ENCODE measurements at regions not wholly inside any gene's neighbourhood (a gene's known extent, or its start where the extent isn't known, plus 50 kb on each side); places are given as distances from the start of the nearest gene placed in this dataset.

- no peaks in the 10 kb centered on the region for H3K4me1 Mint-ChIP-seq (ENCODE audit: unreplicated experiment)
- no peaks in the 10 kb centered on the region for H3K9me3 Mint-ChIP-seq (ENCODE audit: unreplicated experiment)
- no peak overlapping the region for H3K4me3 Mint-ChIP-seq (ENCODE audit: unreplicated experiment)
- H3K27me3 Mint-ChIP-seq (ENCODE audit: unreplicated experiment): peaks cover 9% of the 10 kb centered on the region
- DNase-seq (ENCODE audit: extremely low spot score, unreplicated experiment): no peak
- TF ChIP-seq CTCF (IDR thresholded peaks at IDR 0.05): no peak
- no peaks in the 10 kb centered on the region for H3K36me3 Mint-ChIP-seq (ENCODE audit: unreplicated experiment)
- H3K27ac Mint-ChIP-seq (ENCODE audit: unreplicated experiment): no peak overlapping the region
Observed at GRCh38 chrX:14079891-14080430, 50.3 kb upstream of the GEMIN8 start.

Measured in osteocyte (in vitro differentiated cells).